ENCODE measurements at regions not wholly inside any gene's neighbourhood (a gene's known extent, or its start where the extent isn't known, plus 50 kb on each side); places are given as distances from the start of the nearest gene placed in this dataset.

DNA sequence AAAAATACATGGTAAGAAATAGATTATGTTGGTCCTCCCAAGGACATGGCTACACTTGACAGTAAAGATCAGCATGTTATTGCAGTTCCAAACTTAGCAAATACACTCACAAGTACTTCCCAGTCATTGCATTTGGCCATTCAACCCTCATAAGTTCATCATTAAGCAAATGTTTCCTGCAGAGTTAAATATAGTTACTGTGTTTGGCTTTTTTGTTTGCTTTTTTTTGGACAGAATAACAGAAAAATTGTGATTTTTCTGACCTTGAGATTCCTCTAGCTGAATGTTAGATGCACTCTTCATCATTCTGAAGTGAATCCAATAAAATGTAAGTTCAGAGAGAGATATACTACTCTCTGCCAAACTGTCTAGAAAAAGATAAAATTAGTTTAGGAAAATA, 295.3 kb downstream of the GPD2 start:
- H3K27me3 ChIP-seq: no peaks in the 10 kb centered on the region
- no peak for DNase-seq
- H3K36me3 ChIP-seq: no peaks in the 10 kb centered on the region
- no peak overlapping the region for H3K4me3 ChIP-seq
- no peaks in the 10 kb centered on the region for H3K9me3 ChIP-seq
- TF ChIP-seq POLR2A (IDR thresholded peaks at IDR 0.05) (no peak), CTCF (IDR thresholded peaks at IDR 0.05) (no peak)
- H3K27ac ChIP-seq: no peak overlapping the region
- H3K4me1 ChIP-seq: no peaks in the 10 kb centered on the region

DNA sequence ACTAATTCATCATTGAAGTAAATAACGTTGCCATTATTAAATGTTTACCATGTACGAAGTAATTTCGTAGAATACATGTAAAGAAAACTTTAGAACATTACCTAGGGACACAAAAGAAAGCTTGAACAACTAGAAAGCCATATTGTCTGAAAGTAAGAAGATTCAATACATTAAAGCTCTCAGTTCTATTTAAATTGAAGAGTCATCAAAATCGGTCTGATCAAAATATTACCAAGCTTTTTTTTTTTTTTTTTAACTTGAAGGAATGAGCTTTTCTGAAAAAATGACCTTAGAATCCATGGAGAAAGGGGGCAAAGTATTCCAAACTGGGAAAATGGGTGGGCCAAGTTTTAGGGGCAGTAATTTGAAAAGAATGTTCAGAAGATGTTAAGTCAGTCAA, 300.8 kb downstream of the GPD2 start:
- Histone ChIP-seq H3K9me3 (no peaks in the 10 kb centered on the region), H3K4me1 (no peaks in the 10 kb centered on the region), H3K27me3 (no peaks in the 10 kb centered on the region), H3K4me3 (no peak overlapping the region), H3K36me3 (no peaks in the 10 kb centered on the region), H3K27ac (no peak overlapping the region)
- no peak for DNase-seq
- TF ChIP-seq POLR2A (IDR thresholded peaks at IDR 0.05) (no peak), CTCF (IDR thresholded peaks at IDR 0.05) (no peak)

GRCh38 chr2:156739301-156739700, 303.1 kb downstream of the GPD2 start:
- Histone ChIP-seq H3K4me3 (no peak overlapping the region), H3K4me1 (no peaks in the 10 kb centered on the region), H3K9me3 (no peaks in the 10 kb centered on the region), H3K27ac (no peak overlapping the region), H3K36me3 (no peaks in the 10 kb centered on the region), H3K27me3 (no peaks in the 10 kb centered on the region)
- TF ChIP-seq CTCF (IDR thresholded peaks at IDR 0.05): no peak
- no peak for TF ChIP-seq POLR2A (IDR thresholded peaks at IDR 0.05)
- DNase-seq: no peak

DNA sequence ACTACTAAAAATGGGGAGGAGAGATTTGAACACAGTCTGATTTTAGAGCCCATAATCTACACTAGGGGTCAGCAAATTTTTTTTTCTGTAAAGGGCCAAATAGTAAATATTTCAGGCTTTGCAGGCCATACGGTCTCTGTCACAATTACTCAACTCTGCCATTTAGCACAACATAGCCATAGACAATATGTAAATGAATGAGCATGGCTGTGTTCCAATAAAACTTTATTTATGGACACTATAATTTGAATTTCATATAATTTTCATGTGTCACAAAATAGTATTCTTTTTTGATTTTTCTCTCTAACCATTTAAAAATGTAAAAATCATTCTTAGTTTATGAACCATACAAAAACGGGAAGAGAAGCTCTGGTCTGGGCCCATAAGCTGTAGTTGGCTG, 309.4 kb downstream of the GPD2 start:
- H3K36me3 ChIP-seq: no peaks in the 10 kb centered on the region
- no peaks in the 10 kb centered on the region for H3K4me1 ChIP-seq
- H3K4me3 ChIP-seq: no peak overlapping the region
- no peaks in the 10 kb centered on the region for H3K27me3 ChIP-seq
- H3K9me3 ChIP-seq: no peaks in the 10 kb centered on the region
- DNase-seq: no peak
- no peak for TF ChIP-seq CTCF (IDR thresholded peaks at IDR 0.05)
- no peak for TF ChIP-seq POLR2A (IDR thresholded peaks at IDR 0.05)
- no peak overlapping the region for H3K27ac ChIP-seq

DNA sequence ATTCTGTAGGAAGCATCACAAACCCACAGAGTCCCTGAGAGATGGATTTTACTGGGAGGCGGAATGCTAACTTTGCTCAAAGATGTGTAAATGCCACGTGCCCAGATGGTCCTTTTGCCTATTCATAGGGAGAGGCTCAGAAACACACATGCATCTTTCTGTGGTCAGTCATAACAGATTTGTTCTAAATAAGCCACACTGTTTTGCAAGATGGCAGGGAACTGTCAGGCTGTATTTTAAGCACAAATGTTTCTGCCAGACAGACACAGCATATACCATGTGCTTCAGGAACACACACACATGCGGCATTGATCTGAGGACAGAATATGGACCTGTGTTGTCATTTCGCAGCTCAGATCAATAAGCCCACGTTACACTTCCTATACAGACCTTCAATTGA, 312.0 kb downstream of the GPD2 start:
- Histone ChIP-seq H3K27ac (no peak overlapping the region), H3K4me3 (no peak overlapping the region), H3K36me3 (no peaks in the 10 kb centered on the region), H3K27me3 (no peaks in the 10 kb centered on the region), H3K4me1 (no peaks in the 10 kb centered on the region), H3K9me3 (no peaks in the 10 kb centered on the region)
- TF ChIP-seq POLR2A (IDR thresholded peaks at IDR 0.05) (no peak), CTCF (IDR thresholded peaks at IDR 0.05) (no peak)
- no peak for DNase-seq

- Histone ChIP-seq H3K4me1 (no peaks in the 10 kb centered on the region), H3K36me3 (no peaks in the 10 kb centered on the region), H3K4me3 (no peak overlapping the region), H3K9me3 (no peaks in the 10 kb centered on the region), H3K27me3 (no peaks in the 10 kb centered on the region), H3K27ac (no peak overlapping the region)
- no peak for DNase-seq
- TF ChIP-seq POLR2A (IDR thresholded peaks at IDR 0.05): no peak
- no peak for TF ChIP-seq CTCF (IDR thresholded peaks at IDR 0.05)
Measured at GRCh38 chr2:156752042-156752441, 315.9 kb downstream of the GPD2 start.
